ENCODE measurements at regions not wholly inside any gene's neighbourhood (a gene's known extent, or its start where the extent isn't known, plus 50 kb on each side); places are given as distances from the start of the nearest gene placed in this dataset.

GRCh38 chr15:35320158-35320780, 225.7 kb downstream of the DPH6 start:
- DNase-seq, result peak in 1 of 3 donors; percentile 43

- DNase-seq, result no peak
Measured at GRCh38 chr15:35319354-35319753, 226.6 kb downstream of the DPH6 start.

GRCh38 chr15:35317217-35317616, 228.7 kb downstream of the DPH6 start:
- no peak for DNase-seq

GRCh38 chr15:35312344-35312743, 227.2 kb upstream of the NANOGP8 start:
- DNase-seq, result peak; percentile 24 to 58 (median 47)

GRCh38 chr15:35311615-35312014, 226.5 kb upstream of the NANOGP8 start:
- peak; percentile 26 to 68 (median 43) for DNase-seq

- DNase-seq, result peak in 2 of 3 donors; percentile 7 to 49
Measured at GRCh38 chr15:35309886-35310285, 224.8 kb upstream of the NANOGP8 start.

- DNase-seq, result peak; percentile 77 to 91 (median 91)
Measured at GRCh38 chr15:35308802-35309201, 223.7 kb upstream of the NANOGP8 start.

GRCh38 chr15:35307676-35308075, 222.6 kb upstream of the NANOGP8 start:
- DNase-seq, result no peak

- no peak for DNase-seq
Measured at GRCh38 chr15:35307026-35307425, 221.9 kb upstream of the NANOGP8 start.

GRCh38 chr15:35306361-35306981, 221.4 kb upstream of the NANOGP8 start:
- peak; percentile 35 to 76 (median 69) for DNase-seq

- peak; percentile 81 to 91 (median 89) for DNase-seq
Measured at GRCh38 chr15:35305946-35306345, 220.9 kb upstream of the NANOGP8 start.

GRCh38 chr15:35305031-35305550, 220.0 kb upstream of the NANOGP8 start:
- peak in 1 of 3 donors; percentile 3 for DNase-seq

- no peak for DNase-seq
Measured at GRCh38 chr15:35304389-35304788, 219.3 kb upstream of the NANOGP8 start.

GRCh38 chr15:35302334-35302733, 217.2 kb upstream of the NANOGP8 start:
- DNase-seq, result no peak

GRCh38 chr15:35301088-35301487, 216.0 kb upstream of the NANOGP8 start:
- DNase-seq, result no peak

GRCh38 chr15:35299059-35299735, 214.1 kb upstream of the NANOGP8 start:
- DNase-seq, result no peak

- no peak for DNase-seq
Measured at GRCh38 chr15:35298509-35298908, 213.4 kb upstream of the NANOGP8 start.

GRCh38 chr15:35293353-35294130, 208.4 kb upstream of the NANOGP8 start:
- peak in 1 of 3 donors; percentile 38 for DNase-seq

- DNase-seq, result no peak
Measured at GRCh38 chr15:35290301-35290721, 205.2 kb upstream of the NANOGP8 start.

GRCh38 chr15:35289024-35289617, 204.0 kb upstream of the NANOGP8 start:
- DNase-seq, result peak; percentile 57 to 80 (median 58)

GRCh38 chr15:35288580-35288979, 203.5 kb upstream of the NANOGP8 start:
- no peak for DNase-seq

GRCh38 chr15:35286721-35287120, 201.6 kb upstream of the NANOGP8 start:
- no peak for DNase-seq

All from muscle of back (tissue), 3 donors.